Naive B cell (primary cell): ENCODE measurements at regions not wholly inside any gene's neighbourhood (a gene's known extent, or its start where the extent isn't known, plus 50 kb on each side); places are given as distances from the start of the nearest gene placed in this dataset.
"Not testable (repeated sequence)": the region's sequence is repeated elsewhere in the genome, so short reads cannot be mapped to it uniquely, and the experiment has no call there.

ENCODE experiments used
- ATAC-seq, 2 donors: fragments of 150-1000 bp; cut with Tn5 transposase; 2 replicates each; pipeline ENCODE4 v1.10.0; 2021; ENCODE audit warnings: low read depth in 2 of 2, mild to moderate bottlenecking in 2 of 2, moderate library complexity in 2 of 2
- DNase-seq: peaks from one replicate; pipeline ENCODE4 v3.0.0; 2022
- H3K27ac Mint-ChIP-seq, 6 donors: one replicate each; pipeline ENCODE4 v1.8.0; 2020 to 2022; ENCODE audit warnings: mild to moderate bottlenecking in 6 of 6, mixed read lengths in 6 of 6, moderate library complexity in 5 of 6, inconsistent platforms in 2 of 6
- H3K27me3 Mint-ChIP-seq, 3 donors: one replicate each; pipeline ENCODE4 v1.8.0; 2021 to 2022; ENCODE audit warnings: mixed read lengths in 3 of 3, mild to moderate bottlenecking in 1 of 3
- H3K36me3 Mint-ChIP-seq, 2 donors: one replicate each; pipeline ENCODE4 v1.8.0; 2020 to 2022; ENCODE audit warnings: mixed read lengths in 2 of 2, inconsistent platforms in 1 of 2, mild to moderate bottlenecking in 1 of 2
- H3K4me1 Mint-ChIP-seq, 3 donors: one replicate each; pipeline ENCODE4 v1.8.0; 2020 to 2022; ENCODE audit warnings: mixed read lengths in 3 of 3, inconsistent platforms in 1 of 3, mild to moderate bottlenecking in 1 of 3, moderate library complexity in 1 of 3
- H3K4me3 Mint-ChIP-seq, 8 donors: one replicate each; pipeline ENCODE4 v1.8.0; 2020 to 2022; ENCODE audit warnings: mild to moderate bottlenecking in 8 of 8, mixed read lengths in 8 of 8, moderate library complexity in 8 of 8, inconsistent platforms in 2 of 8
- H3K9me3 Mint-ChIP-seq, 7 donors: one replicate each; pipeline ENCODE4 v1.8.0; 2020 to 2022; ENCODE audit warnings: mixed read lengths in 7 of 7, mild to moderate bottlenecking in 5 of 7, inconsistent platforms in 2 of 7, moderate library complexity in 1 of 7

- not testable (repeated sequence) for H3K4me1 Mint-ChIP-seq, H3K27me3 Mint-ChIP-seq, H3K9me3 Mint-ChIP-seq, H3K36me3 Mint-ChIP-seq
- H3K27ac Mint-ChIP-seq = peak overlapping the region in 3 of 6 donors; percentile 49 to 94 (median 56)
- ATAC-seq (peak; percentile 27 to 37), DNase-seq (peak; percentile 5)
- H3K4me3 Mint-ChIP-seq = peak overlapping the region; percentile 63 to 87 (median 84)
These were observed 66.3 kb downstream of the FAM72C start for GRCh38 chr1:143905214-143906179.

- peak overlapping the region in 1 of 6 donors; percentile 61 for H3K27ac Mint-ChIP-seq
- H3K27me3 Mint-ChIP-seq, H3K9me3 Mint-ChIP-seq, H3K36me3 Mint-ChIP-seq, H3K4me1 Mint-ChIP-seq: not testable (repeated sequence)
- ATAC-seq (peak; percentile 85 to 88), DNase-seq (peak; percentile 1)
- peak overlapping the region in 3 of 8 donors; percentile 25 to 69 (median 68) for H3K4me3 Mint-ChIP-seq
These were observed 67.2 kb downstream of the FAM72C start for GRCh38 chr1:143904622-143904979.

- H3K27ac Mint-ChIP-seq = peak overlapping the region in 1 of 6 donors; percentile 61
- not testable (repeated sequence) for DNase-seq, H3K9me3 Mint-ChIP-seq, H3K27me3 Mint-ChIP-seq, H3K36me3 Mint-ChIP-seq, H3K4me1 Mint-ChIP-seq
- ATAC-seq = peak in 1 of 2 donors; percentile 16
- H3K4me3 Mint-ChIP-seq = peak overlapping the region in 3 of 8 donors; percentile 25 to 69 (median 68)
These were observed 67.7 kb downstream of the FAM72C start for GRCh38 chr1:143903899-143904621.

GRCh38 chr1:143896377-143896776 is 75.4 kb downstream of the FAM72C start:
- not testable (repeated sequence) for H3K27me3 Mint-ChIP-seq, H3K4me3 Mint-ChIP-seq, H3K4me1 Mint-ChIP-seq, H3K27ac Mint-ChIP-seq, H3K9me3 Mint-ChIP-seq, H3K36me3 Mint-ChIP-seq, ATAC-seq, DNase-seq

- H3K27me3 Mint-ChIP-seq, H3K36me3 Mint-ChIP-seq, H3K4me1 Mint-ChIP-seq, H3K9me3 Mint-ChIP-seq, H3K27ac Mint-ChIP-seq: not testable (repeated sequence)
- DNase-seq (peak; percentile 54), ATAC-seq (peak; percentile 87 to 88)
- H3K4me3 Mint-ChIP-seq = peak overlapping the region in 1 of 8 donors; percentile 49
These were observed 86.7 kb downstream of the FAM72C start for GRCh38 chr1:143884932-143885574.

- peak; percentile 34 for DNase-seq
These were observed 87.3 kb downstream of the FAM72C start for GRCh38 chr1:143884532-143884931.

GRCh38 chr1:143879757-143880536 is 91.8 kb downstream of the FAM72C start:
- not testable (repeated sequence) for H3K27me3 Mint-ChIP-seq, H3K9me3 Mint-ChIP-seq, H3K4me3 Mint-ChIP-seq, DNase-seq, H3K36me3 Mint-ChIP-seq, ATAC-seq, H3K27ac Mint-ChIP-seq, H3K4me1 Mint-ChIP-seq

More at GRCh38 chr1:143884532-143884931, 87.3 kb downstream of the FAM72C start:
- not testable (repeated sequence) for H3K4me1 Mint-ChIP-seq, H3K9me3 Mint-ChIP-seq, H3K36me3 Mint-ChIP-seq, H3K27me3 Mint-ChIP-seq
- H3K27ac Mint-ChIP-seq = peak overlapping the region in 1 of 6 donors; percentile 54
- peak overlapping the region; percentile 22 to 82 (median 64) for H3K4me3 Mint-ChIP-seq
- peak; percentile 81 to 82 for ATAC-seq

- not testable (repeated sequence) for DNase-seq, H3K4me3 Mint-ChIP-seq, H3K27ac Mint-ChIP-seq, H3K27me3 Mint-ChIP-seq, ATAC-seq, H3K9me3 Mint-ChIP-seq, H3K36me3 Mint-ChIP-seq, H3K4me1 Mint-ChIP-seq
These were observed 95.8 kb downstream of the FAM72C start for GRCh38 chr1:143875947-143876346.

- not testable (repeated sequence) for ATAC-seq
These were observed 97.2 kb downstream of the FAM72C start for GRCh38 chr1:143874625-143875024.

GRCh38 chr1:143873650-143874049 is 98.1 kb downstream of the FAM72C start:
- not testable (repeated sequence) for ATAC-seq, H3K27ac Mint-ChIP-seq, H3K36me3 Mint-ChIP-seq, H3K4me3 Mint-ChIP-seq, DNase-seq, H3K9me3 Mint-ChIP-seq, H3K4me1 Mint-ChIP-seq, H3K27me3 Mint-ChIP-seq

More at GRCh38 chr1:143874625-143875024, 97.2 kb downstream of the FAM72C start:
- H3K4me1 Mint-ChIP-seq, H3K9me3 Mint-ChIP-seq, H3K27me3 Mint-ChIP-seq, H3K27ac Mint-ChIP-seq, H3K36me3 Mint-ChIP-seq, H3K4me3 Mint-ChIP-seq, DNase-seq: not testable (repeated sequence)

GRCh38 chr1:143870388-143870787 is 101.4 kb downstream of the FAM72C start:
- H3K36me3 Mint-ChIP-seq, H3K9me3 Mint-ChIP-seq, H3K4me1 Mint-ChIP-seq, ATAC-seq, H3K27ac Mint-ChIP-seq, H3K27me3 Mint-ChIP-seq, H3K4me3 Mint-ChIP-seq, DNase-seq: not testable (repeated sequence)

GRCh38 chr1:143867590-143868220 is 104.1 kb downstream of the FAM72C start:
- not testable (repeated sequence) for H3K4me3 Mint-ChIP-seq, ATAC-seq, DNase-seq, H3K27ac Mint-ChIP-seq, H3K27me3 Mint-ChIP-seq, H3K36me3 Mint-ChIP-seq, H3K9me3 Mint-ChIP-seq, H3K4me1 Mint-ChIP-seq
